RPMI7951 (cell line): ENCODE measurements at regions not wholly inside any gene's neighbourhood (a gene's known extent, or its start where the extent isn't known, plus 50 kb on each side); places are given as distances from the start of the nearest gene placed in this dataset.

Experiments used
- DNase-seq: peaks from one replicate; pipeline ENCODE4 v3.0.0-alpha.2; 2012; ENCODE audit warnings: low read depth

GRCh38 chr3:8825153-8825825, 55.9 kb upstream of the OXTR start:
- DNase-seq, result no peak

DNA sequence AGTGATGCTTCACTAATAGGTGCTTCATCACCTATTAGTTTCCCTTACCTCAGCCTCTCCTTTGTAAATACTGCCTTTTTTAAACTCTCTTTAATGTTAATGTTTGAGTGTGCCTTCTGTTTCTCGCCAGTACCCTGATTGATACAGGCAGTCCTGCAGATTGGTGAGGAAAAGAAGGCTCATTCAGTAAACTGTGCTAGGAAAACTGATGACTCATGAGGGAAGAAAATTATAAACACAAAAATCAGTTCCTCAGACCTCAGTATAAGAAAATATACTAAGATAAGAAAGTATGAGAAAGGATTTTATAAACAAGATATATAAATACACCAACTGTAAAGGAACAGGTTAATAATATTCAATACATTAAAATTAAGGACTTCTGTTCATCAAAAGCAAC, 54.8 kb upstream of the OXTR start:
- peak; percentile 14 for DNase-seq

DNA sequence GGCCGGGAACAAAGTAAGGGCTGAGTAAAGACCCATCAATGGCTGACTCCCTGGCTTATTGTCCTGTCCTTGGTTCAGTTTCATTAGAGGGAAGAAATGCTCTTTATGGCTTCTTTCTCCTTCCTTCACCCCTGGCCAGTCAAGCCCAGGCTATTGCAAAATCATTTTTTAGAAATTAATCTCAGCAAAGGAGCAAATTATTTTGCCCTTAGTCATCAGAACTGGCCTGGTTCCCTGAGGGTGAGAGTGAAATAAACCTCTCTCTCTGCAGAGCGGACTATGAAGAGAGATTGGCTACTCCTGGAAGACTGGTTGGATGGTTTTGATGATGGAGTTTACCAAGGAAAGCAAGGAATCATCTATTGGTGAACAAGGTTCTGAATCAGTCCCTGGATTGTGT, 52.7 kb upstream of the OXTR start:
- DNase-seq, result peak; percentile 83
